ENCODE measurements at regions not wholly inside any gene's neighbourhood (a gene's known extent, or its start where the extent isn't known, plus 50 kb on each side); places are given as distances from the start of the nearest gene placed in this dataset.

DNA sequence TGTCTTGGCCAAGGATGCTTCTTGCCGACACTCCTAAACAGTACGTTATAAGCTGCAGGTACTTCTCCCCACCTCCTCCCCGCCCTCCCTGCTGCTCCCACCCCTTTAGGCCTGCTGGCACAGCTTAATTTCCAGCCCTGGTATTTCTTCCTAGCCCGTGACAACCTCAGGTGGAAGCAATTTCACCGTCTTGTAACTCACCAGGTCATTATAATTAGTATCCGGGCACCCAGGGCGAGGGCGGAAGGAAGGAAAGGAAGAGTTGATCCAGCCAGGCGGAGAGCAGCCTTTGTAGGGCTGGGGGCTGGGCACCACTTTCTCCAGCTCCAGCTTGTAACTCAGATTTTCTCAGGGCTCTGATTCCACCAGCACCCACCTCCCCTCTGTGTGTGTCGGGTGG is 153.5 kb upstream of the CSF3R start:
- ChIA-PET CTCF (no interaction called here), POLR2A (no interaction called here)
- Mint-ChIP-seq H3K36me3 (ENCODE audit: low read depth) (no peaks in the 10 kb centered on the region), H3K4me3 (no peak overlapping the region), H3K27ac (no peak overlapping the region), H3K4me1 (ENCODE audit: low read depth) (no peaks in the 10 kb centered on the region), H3K9me3 (no peaks in the 10 kb centered on the region), H3K27me3 (peaks cover 24% of the 10 kb centered on the region)
- TF ChIP-seq, protein P1, sequence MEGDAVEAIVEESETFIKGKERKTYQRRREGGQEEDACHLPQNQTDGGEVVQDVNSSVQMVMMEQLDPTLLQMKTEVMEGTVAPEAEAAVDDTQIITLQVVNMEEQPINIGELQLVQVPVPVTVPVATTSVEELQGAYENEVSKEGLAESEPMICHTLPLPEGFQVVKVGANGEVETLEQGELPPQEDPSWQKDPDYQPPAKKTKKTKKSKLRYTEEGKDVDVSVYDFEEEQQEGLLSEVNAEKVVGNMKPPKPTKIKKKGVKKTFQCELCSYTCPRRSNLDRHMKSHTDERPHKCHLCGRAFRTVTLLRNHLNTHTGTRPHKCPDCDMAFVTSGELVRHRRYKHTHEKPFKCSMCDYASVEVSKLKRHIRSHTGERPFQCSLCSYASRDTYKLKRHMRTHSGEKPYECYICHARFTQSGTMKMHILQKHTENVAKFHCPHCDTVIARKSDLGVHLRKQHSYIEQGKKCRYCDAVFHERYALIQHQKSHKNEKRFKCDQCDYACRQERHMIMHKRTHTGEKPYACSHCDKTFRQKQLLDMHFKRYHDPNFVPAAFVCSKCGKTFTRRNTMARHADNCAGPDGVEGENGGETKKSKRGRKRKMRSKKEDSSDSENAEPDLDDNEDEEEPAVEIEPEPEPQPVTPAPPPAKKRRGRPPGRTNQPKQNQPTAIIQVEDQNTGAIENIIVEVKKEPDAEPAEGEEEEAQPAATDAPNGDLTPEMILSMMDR (IDR thresholded peaks at IDR 0.05), result no peak
- Histone ChIP-seq H3K27me3 (ENCODE audit: control insufficient read depth in 1 of 2, insufficient read depth in 2 of 2, low read length in 2 of 2) (peaks cover 0 to 2% of the 10 kb centered on the region in 2 experiments), H3K4me1 (ENCODE audit: insufficient read depth, low read length) (no peaks in the 10 kb centered on the region), H3K9me3 (ENCODE audit: control insufficient read depth in 1 of 2, insufficient read depth in 1 of 2, low read length in 2 of 2) (no peaks in the 10 kb centered on the region), H3K4me3 (ENCODE audit: low read length) (no peak overlapping the region), H3K27ac (ENCODE audit: low read depth in 1 of 2, low read length in 2 of 2) (no peak overlapping the region), H3K36me3 (ENCODE audit: insufficient read depth, low read length) (no peaks in the 10 kb centered on the region)
- ATAC-seq (ENCODE audit: poor library complexity) (no peak), DNase-seq (no peak)
- intact Hi-C loops (cut with DNase I, micrococcal nuclease), result no loop called here

DNA sequence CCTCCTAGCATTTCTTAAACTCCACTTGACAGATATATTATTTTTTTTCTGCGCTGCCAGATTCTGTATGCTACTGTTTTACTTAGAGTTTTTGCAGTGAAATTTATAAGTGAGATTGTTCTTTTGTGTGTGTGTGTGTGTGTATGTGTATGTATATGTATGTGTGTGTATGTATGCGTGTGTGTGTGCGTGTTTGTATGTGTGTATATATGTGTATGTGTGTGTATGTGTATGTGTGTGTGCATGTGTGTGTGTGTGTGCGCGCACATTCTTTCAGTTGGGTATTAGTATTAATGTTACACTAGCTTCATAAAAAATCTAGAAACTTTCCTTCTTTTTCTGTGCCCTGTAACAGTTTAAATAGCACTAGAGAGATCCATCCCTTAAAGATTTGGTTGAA is 152.6 kb upstream of the CSF3R start:
- TF ChIP-seq, protein P1 (IDR thresholded peaks at IDR 0.05), result no peak
- DNase-seq (no peak), ATAC-seq (ENCODE audit: poor library complexity) (no peak)
- Mint-ChIP-seq H3K27me3 (peaks cover 20% of the 10 kb centered on the region), H3K36me3 (ENCODE audit: low read depth) (no peaks in the 10 kb centered on the region), H3K4me3 (no peak overlapping the region), H3K4me1 (ENCODE audit: low read depth) (no peaks in the 10 kb centered on the region), H3K9me3 (no peaks in the 10 kb centered on the region), H3K27ac (no peak overlapping the region)
- peaks cover 0 to 2% of the 10 kb centered on the region in 2 experiments for H3K27me3 ChIP-seq (ENCODE audit: control insufficient read depth in 1 of 2, insufficient read depth in 2 of 2, low read length in 2 of 2)
- no peaks in the 10 kb centered on the region for H3K9me3 ChIP-seq (ENCODE audit: control insufficient read depth in 1 of 2, insufficient read depth in 1 of 2, low read length in 2 of 2)
- intact Hi-C loops (cut with DNase I, micrococcal nuclease), result no loop called here
- H3K36me3 ChIP-seq (ENCODE audit: insufficient read depth, low read length), result no peaks in the 10 kb centered on the region
- H3K4me3 ChIP-seq (ENCODE audit: low read length), result no peak overlapping the region
- H3K4me1 ChIP-seq (ENCODE audit: insufficient read depth, low read length), result no peaks in the 10 kb centered on the region
- ChIA-PET CTCF (no interaction called here), POLR2A (no interaction called here)
- H3K27ac ChIP-seq (ENCODE audit: low read depth in 1 of 2, low read length in 2 of 2), result no peak overlapping the region

DNA sequence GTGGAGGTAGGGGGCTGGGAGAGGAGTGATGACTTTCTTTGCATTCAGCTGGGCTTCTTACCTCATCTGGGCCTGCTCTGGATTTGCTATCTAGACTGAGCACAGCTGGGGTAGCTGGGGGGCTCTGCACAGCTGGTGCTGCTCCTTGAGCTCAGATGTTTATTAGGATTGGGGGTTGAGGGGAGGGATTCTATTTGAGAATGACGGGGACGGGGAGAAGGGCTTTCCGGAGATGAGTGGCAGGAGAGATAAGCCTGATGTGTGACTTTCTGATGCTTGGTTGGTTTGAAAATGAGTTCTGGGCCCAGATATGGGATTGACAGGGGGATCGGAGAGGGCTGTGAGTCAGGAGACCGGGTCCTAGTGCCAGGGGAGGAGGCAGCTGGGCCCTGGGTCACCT is 146.1 kb upstream of the CSF3R start:
- Histone ChIP-seq H3K4me3 (ENCODE audit: low read length) (no peak overlapping the region), H3K4me1 (ENCODE audit: insufficient read depth, low read length) (no peaks in the 10 kb centered on the region), H3K9me3 (ENCODE audit: control insufficient read depth in 1 of 2, insufficient read depth in 1 of 2, low read length in 2 of 2) (no peaks in the 10 kb centered on the region), H3K27ac (ENCODE audit: low read depth in 1 of 2, low read length in 2 of 2) (no peak overlapping the region), H3K36me3 (ENCODE audit: insufficient read depth, low read length) (no peaks in the 10 kb centered on the region), H3K27me3 (ENCODE audit: control insufficient read depth in 1 of 2, insufficient read depth in 2 of 2, low read length in 2 of 2) (no peaks in the 10 kb centered on the region)
- H3K4me1 Mint-ChIP-seq (ENCODE audit: low read depth), result no peaks in the 10 kb centered on the region
- DNase-seq (no peak), ATAC-seq (ENCODE audit: poor library complexity) (no peak)
- no peak overlapping the region for H3K27ac Mint-ChIP-seq
- intact Hi-C loops (cut with DNase I, micrococcal nuclease), result no loop called here
- H3K27me3 Mint-ChIP-seq, result peaks cover 16% of the 10 kb centered on the region
- H3K9me3 Mint-ChIP-seq, result no peaks in the 10 kb centered on the region
- no peaks in the 10 kb centered on the region for H3K36me3 Mint-ChIP-seq (ENCODE audit: low read depth)
- ChIA-PET CTCF (no interaction called here), POLR2A (no interaction called here)
- H3K4me3 Mint-ChIP-seq, result no peak overlapping the region
- TF ChIP-seq, protein P1 (IDR thresholded peaks at IDR 0.05), result no peak

Measured in CD4-positive, alpha-beta T cell (primary cell).